Mucosa of descending colon (tissue), 3 donors: ENCODE measurements at regions not wholly inside any gene's neighbourhood (a gene's known extent, or its start where the extent isn't known, plus 50 kb on each side); places are given as distances from the start of the nearest gene placed in this dataset.

Experiments
- ATAC-seq: fragments of 200-7000 bp; cut with Tn5 transposase; one replicate; pipeline ENCODE4 v1.9.1; 2020; ENCODE audit warnings: mild to moderate bottlenecking, moderate library complexity
- DNase-seq, 3 donors: peaks; one replicate each; pipeline ENCODE4 v3.0.0-alpha.2; 2020
- H3K36me3 ChIP-seq: fragments of 200-600 bp; one replicate; pipeline ENCODE4 v1.8.0; 2021; ENCODE audit warnings: low read depth, mild to moderate bottlenecking
- H3K4me1 ChIP-seq: fragments of 200-600 bp; one replicate; pipeline ENCODE4 v1.8.0; 2021; ENCODE audit warnings: low read depth, mild to moderate bottlenecking
- H3K4me3 ChIP-seq: fragments of 200-600 bp; one replicate; pipeline ENCODE4 v1.8.0; 2021; ENCODE audit warnings: mild to moderate bottlenecking
- H3K9me3 ChIP-seq: fragments of 200-600 bp; one replicate; pipeline ENCODE4 v1.8.0; 2021; ENCODE audit warnings: mild to moderate bottlenecking
- intact Hi-C, 2 donors: fragments of 100-400 bp; cut with DNase I in 1 of 2; cut with micrococcal nuclease in 1 of 2; formaldehyde crosslinking; loops; one replicate each; pipeline versions ENCODE4 v1.11.0 to v1.11.1; 2022; cut with DNase I, micrococcal nuclease
- TF ChIP-seq, protein P1 (sequence below): fragments of 200-600 bp; IDR thresholded peaks from one replicate; pipeline ENCODE4 v1.8.0; 2022; ENCODE audit warnings: antibody characterized with exemption, mild to moderate bottlenecking
- donor health status: DM: no; HTN: no; CAD: no; lungs with moderate emphysema.
- donor health status: DM: no; HTN: no; CAD: no.
- donor health status: DM: no; HTN: yes; CAD: no.

DNA sequence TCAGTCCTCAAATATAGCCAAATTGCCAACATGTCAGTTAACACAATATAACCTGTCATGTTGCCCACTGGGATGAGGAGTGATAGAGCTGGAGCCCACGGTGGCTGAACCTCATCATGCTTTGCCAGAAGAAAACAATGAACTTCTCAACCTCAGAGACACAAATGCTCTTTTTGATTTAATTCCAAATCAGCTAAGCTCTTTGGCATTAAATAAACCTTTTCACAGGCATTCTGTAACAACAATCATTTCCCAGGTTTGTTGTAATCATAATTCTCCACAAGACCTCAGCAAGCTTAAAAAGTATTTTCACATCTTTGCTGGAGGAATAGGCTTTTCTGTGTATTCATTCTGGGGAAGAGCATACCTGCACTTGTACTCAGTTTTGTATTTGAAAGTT lies 830.9 kb downstream of the MAT2B start:
- TF ChIP-seq, protein P1, sequence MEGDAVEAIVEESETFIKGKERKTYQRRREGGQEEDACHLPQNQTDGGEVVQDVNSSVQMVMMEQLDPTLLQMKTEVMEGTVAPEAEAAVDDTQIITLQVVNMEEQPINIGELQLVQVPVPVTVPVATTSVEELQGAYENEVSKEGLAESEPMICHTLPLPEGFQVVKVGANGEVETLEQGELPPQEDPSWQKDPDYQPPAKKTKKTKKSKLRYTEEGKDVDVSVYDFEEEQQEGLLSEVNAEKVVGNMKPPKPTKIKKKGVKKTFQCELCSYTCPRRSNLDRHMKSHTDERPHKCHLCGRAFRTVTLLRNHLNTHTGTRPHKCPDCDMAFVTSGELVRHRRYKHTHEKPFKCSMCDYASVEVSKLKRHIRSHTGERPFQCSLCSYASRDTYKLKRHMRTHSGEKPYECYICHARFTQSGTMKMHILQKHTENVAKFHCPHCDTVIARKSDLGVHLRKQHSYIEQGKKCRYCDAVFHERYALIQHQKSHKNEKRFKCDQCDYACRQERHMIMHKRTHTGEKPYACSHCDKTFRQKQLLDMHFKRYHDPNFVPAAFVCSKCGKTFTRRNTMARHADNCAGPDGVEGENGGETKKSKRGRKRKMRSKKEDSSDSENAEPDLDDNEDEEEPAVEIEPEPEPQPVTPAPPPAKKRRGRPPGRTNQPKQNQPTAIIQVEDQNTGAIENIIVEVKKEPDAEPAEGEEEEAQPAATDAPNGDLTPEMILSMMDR: no peak
- DNase-seq: no peak

DNA sequence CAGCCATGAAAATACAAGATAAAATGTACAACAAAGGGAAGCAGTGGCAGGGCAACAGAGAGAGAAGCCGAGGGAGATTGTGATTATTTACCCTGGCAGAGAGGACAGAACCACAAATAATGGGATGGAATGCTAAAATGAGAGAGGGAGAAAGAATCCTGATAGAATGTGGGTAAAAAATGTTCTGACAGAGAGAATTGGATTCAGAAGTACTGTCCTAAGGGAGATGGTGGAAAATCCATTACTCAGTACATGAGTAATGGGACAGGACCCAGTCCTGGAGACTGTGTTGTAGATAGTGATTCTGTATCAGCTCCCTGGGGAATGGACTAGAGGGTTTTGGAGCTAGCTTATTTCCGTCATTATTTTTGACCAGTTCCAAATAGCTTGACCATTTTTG lies 831.5 kb downstream of the MAT2B start:
- H3K36me3 ChIP-seq: no peaks in the 10 kb centered on the region
- no peak for DNase-seq
- H3K9me3 ChIP-seq: no peaks in the 10 kb centered on the region
- intact Hi-C loops: no loop called here
- TF ChIP-seq, protein P1: no peak
- no peak for ATAC-seq
- no peak overlapping the region for H3K4me3 ChIP-seq
- no peaks in the 10 kb centered on the region for H3K4me1 ChIP-seq

More for the DNA sequence above, 830.9 kb downstream of the MAT2B start:
- ATAC-seq: no peak
- Histone ChIP-seq H3K4me3 (no peak overlapping the region), H3K4me1 (no peaks in the 10 kb centered on the region), H3K9me3 (no peaks in the 10 kb centered on the region), H3K36me3 (no peaks in the 10 kb centered on the region)
- intact Hi-C loops: no loop called here

DNA sequence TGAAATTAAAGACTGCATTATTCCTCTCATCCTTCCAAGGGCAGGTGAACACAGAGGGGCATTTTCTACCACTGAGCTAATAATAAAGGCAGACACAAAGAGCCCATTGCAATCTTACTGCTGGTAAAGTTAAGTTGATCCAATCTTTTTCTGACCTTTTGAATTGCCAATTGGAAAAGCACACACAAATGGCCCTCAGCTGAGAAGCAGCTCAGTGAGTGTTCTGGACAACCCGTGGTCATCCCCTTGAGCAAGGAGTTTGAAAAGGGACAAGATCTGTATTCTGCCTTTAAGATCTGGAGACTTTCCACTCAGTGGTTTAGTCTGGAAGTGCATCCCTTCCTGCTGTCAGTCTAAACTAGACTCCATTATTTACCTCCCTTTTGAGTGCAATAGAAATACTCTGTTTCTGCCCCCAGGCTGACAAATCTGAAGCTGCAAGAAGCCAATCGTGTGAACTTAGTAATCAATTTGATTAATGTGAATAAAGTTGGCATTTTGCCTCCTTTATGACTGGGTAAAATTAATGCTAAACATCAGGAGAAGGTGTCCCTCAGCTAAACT lies 835.7 kb downstream of the MAT2B start:
- no peaks in the 10 kb centered on the region for H3K9me3 ChIP-seq
- DNase-seq (no peak), ATAC-seq (no peak)
- no peak overlapping the region for H3K4me3 ChIP-seq
- intact Hi-C loops: no loop called here
- H3K36me3 ChIP-seq: no peaks in the 10 kb centered on the region
- H3K4me1 ChIP-seq: no peaks in the 10 kb centered on the region
- TF ChIP-seq, protein P1: no peak

DNA sequence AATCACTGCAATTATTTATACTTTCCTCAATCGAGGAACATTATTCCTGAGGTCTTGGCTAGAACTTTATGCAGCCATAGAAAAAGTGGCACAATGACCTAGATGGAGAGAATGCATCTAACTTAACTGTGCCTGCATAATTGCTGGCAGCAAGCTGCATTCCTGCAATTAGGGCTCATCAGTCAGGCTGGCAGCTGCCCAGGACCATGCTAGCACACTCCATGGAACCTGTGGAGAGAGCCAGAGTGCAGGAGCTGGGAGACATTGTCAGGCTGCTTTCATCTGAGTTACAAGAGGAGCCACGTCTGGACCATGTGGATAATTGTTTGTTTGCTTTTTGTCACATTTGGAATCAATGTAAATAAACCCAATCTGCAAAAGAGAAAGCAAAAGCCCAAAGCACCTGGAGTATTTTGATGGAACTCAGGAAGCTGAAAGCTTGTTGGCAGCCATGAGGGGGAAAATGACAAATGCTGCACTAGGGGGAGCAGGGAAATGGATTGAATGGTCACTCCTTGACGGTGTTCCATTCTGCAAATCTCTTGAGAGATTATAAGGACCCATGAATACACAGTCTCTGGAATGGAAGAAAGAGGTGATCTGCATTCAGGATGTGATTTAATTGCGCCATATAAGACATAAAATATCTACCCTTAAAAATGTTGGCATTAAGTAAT lies 839.9 kb downstream of the MAT2B start:
- no peaks in the 10 kb centered on the region for H3K36me3 ChIP-seq
- H3K9me3 ChIP-seq: no peaks in the 10 kb centered on the region
- H3K4me1 ChIP-seq: no peaks in the 10 kb centered on the region
- no peak for ATAC-seq
- H3K4me3 ChIP-seq: no peak overlapping the region
- intact Hi-C loops: no loop called here
- TF ChIP-seq, protein P1: no peak
- no peak for DNase-seq

DNA sequence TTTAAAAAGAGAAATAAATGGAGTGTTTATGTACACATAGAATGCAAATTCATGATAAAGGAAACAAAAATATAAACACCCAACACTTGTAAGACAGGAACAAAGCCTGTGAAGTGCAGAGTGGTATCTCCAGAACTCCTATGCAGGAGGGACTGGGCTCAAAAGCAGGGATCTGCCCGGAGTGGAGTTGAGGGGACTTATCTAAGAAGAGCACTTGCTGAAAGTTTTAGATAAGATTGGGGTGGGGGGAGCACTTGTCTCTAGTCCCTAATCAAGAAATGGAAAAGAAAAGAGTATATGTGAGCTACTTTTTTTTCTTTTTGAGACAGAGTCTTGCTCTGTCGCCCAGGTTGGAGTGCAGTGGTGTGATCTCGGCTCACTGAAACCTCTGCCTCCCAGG lies 840.4 kb downstream of the MAT2B start:
- H3K4me3 ChIP-seq: no peak overlapping the region
- no peaks in the 10 kb centered on the region for H3K4me1 ChIP-seq
- TF ChIP-seq, protein P1: no peak
- H3K36me3 ChIP-seq: no peaks in the 10 kb centered on the region
- intact Hi-C loops: no loop called here
- H3K9me3 ChIP-seq: no peaks in the 10 kb centered on the region
- DNase-seq: no peak
- ATAC-seq: no peak
